ENCODE measurements at regions not wholly inside any gene's neighbourhood (a gene's known extent, or its start where the extent isn't known, plus 50 kb on each side); places are given as distances from the start of the nearest gene placed in this dataset.

- DNase-seq (ENCODE audit: low read depth in 1 of 2, low spot score in 1 of 2) = no peak
- Histone ChIP-seq H3K27me3 (ENCODE audit: insufficient read depth, poor library complexity, severe bottlenecking) (no peaks in the 10 kb centered on the region), H3K27ac (replicated peaks) (no peak overlapping the region), H3K4me3 (replicated peaks; ENCODE audit: insufficient read depth, low read length) (no peak overlapping the region)
- TF ChIP-seq POLR2AphosphoS5 (IDR thresholded peaks at IDR 0.05; ENCODE audit: low read depth) (no peak), REST (IDR thresholded peaks at IDR 0.05; ENCODE audit: insufficient replicate concordance, low read depth) (no peak), SPI1 (IDR thresholded peaks at IDR 0.05; ENCODE audit: borderline replicate concordance, low read depth) (no peak), CTCF (IDR thresholded peaks at IDR 0.05; ENCODE audit: insufficient read depth, low read length) (no peak), GABPA (IDR thresholded peaks at IDR 0.05; ENCODE audit: low read depth) (no peak)
These were observed 1072.4 kb upstream of the CDH9 start for GRCh38 chr5:28110781-28111180.

DNA sequence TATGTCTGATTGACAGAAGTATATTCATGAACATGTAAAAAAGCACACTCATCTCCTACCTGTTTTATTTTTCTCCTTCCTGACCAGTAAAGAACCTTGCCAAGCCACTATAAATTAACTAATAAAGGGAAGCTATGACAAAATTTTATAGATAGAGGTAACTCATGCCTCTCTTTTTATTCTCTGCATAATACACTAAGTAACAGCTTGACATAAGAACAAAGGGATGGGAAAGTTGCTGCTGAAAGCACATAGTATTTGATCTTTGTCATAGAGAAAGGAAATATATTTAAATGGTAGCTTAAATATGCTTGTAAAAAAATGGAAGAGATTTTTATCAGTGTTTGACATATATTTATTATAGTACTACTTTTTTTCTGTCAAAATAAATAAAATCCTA lies 1065.7 kb upstream of the CDH9 start:
- Histone ChIP-seq H3K4me3 (replicated peaks; ENCODE audit: insufficient read depth, low read length) (no peak overlapping the region), H3K27me3 (ENCODE audit: insufficient read depth, poor library complexity, severe bottlenecking) (no peaks in the 10 kb centered on the region), H3K27ac (replicated peaks) (no peak overlapping the region)
- no peak for DNase-seq (ENCODE audit: low read depth in 1 of 2, low spot score in 1 of 2)
- no peak for TF ChIP-seq GABPA (IDR thresholded peaks at IDR 0.05; ENCODE audit: low read depth)
- TF ChIP-seq REST (IDR thresholded peaks at IDR 0.05; ENCODE audit: insufficient replicate concordance, low read depth) = no peak
- TF ChIP-seq CTCF (IDR thresholded peaks at IDR 0.05; ENCODE audit: insufficient read depth, low read length) = no peak
- TF ChIP-seq POLR2AphosphoS5 (IDR thresholded peaks at IDR 0.05; ENCODE audit: low read depth) = no peak
- TF ChIP-seq SPI1 (IDR thresholded peaks at IDR 0.05; ENCODE audit: borderline replicate concordance, low read depth) = no peak

- no peaks in the 10 kb centered on the region for H3K27me3 ChIP-seq (ENCODE audit: insufficient read depth, poor library complexity, severe bottlenecking)
- DNase-seq (ENCODE audit: low read depth in 1 of 2, low spot score in 1 of 2) = no peak
- no peak overlapping the region for H3K27ac ChIP-seq (replicated peaks)
- TF ChIP-seq REST (IDR thresholded peaks at IDR 0.05; ENCODE audit: insufficient replicate concordance, low read depth) = no peak
- no peak for TF ChIP-seq CTCF (IDR thresholded peaks at IDR 0.05; ENCODE audit: insufficient read depth, low read length)
- no peak for TF ChIP-seq GABPA (IDR thresholded peaks at IDR 0.05; ENCODE audit: low read depth)
- TF ChIP-seq POLR2AphosphoS5 (IDR thresholded peaks at IDR 0.05; ENCODE audit: low read depth) = no peak
- no peak for TF ChIP-seq SPI1 (IDR thresholded peaks at IDR 0.05; ENCODE audit: borderline replicate concordance, low read depth)
- H3K4me3 ChIP-seq (replicated peaks; ENCODE audit: insufficient read depth, low read length) = no peak overlapping the region
These were observed 1045.7 kb upstream of the CDH9 start for GRCh38 chr5:28084069-28084468.

Data from HL-60 (cell line).